GM18909 (cell line): ENCODE measurements at regions not wholly inside any gene's neighbourhood (a gene's known extent, or its start where the extent isn't known, plus 50 kb on each side); places are given as distances from the start of the nearest gene placed in this dataset.

Experiments
- ATAC-seq: cut with Tn5 transposase; IDR thresholded peaks from one replicate; pipeline ENCODE4 v1.9.1; 2021; ENCODE audit warnings: mild to moderate bottlenecking; ENCODE audit not compliant: unreplicated experiment, poor library complexity

GRCh38 chr5:145158730-145159129, 676.4 kb downstream of the PRELID2 start:
- ATAC-seq, result no peak

GRCh38 chr5:145157841-145158240, 677.3 kb downstream of the PRELID2 start:
- ATAC-seq, result no peak

- ATAC-seq, result no peak
Observed at GRCh38 chr5:145141534-145141933, 693.6 kb downstream of the PRELID2 start.

- ATAC-seq, result no peak
Observed at GRCh38 chr5:145130996-145131395, 704.1 kb downstream of the PRELID2 start.

GRCh38 chr5:145129797-145130196, 705.3 kb downstream of the PRELID2 start:
- ATAC-seq, result no peak

GRCh38 chr5:145124806-145125205, 710.3 kb downstream of the PRELID2 start:
- no peak for ATAC-seq

GRCh38 chr5:145118611-145119010, 716.5 kb downstream of the PRELID2 start:
- no peak for ATAC-seq

- ATAC-seq, result no peak
Observed at GRCh38 chr5:145118127-145118526, 717.0 kb downstream of the PRELID2 start.

GRCh38 chr5:145117285-145117684, 717.9 kb downstream of the PRELID2 start:
- no peak for ATAC-seq

GRCh38 chr5:145111420-145111819, 723.7 kb downstream of the PRELID2 start:
- ATAC-seq, result no peak

GRCh38 chr5:145110834-145111233, 724.3 kb downstream of the PRELID2 start:
- no peak for ATAC-seq

- ATAC-seq, result no peak
Observed at GRCh38 chr5:145110181-145110580, 725.0 kb downstream of the PRELID2 start.

GRCh38 chr5:145105384-145105783, 729.8 kb downstream of the PRELID2 start:
- ATAC-seq, result no peak

GRCh38 chr5:145104106-145104505, 731.0 kb downstream of the PRELID2 start:
- no peak for ATAC-seq

- no peak for ATAC-seq
Observed at GRCh38 chr5:145101246-145101645, 733.9 kb downstream of the PRELID2 start.

GRCh38 chr5:145090115-145090514, 745.0 kb downstream of the PRELID2 start:
- ATAC-seq, result no peak

GRCh38 chr5:145084834-145085233, 750.3 kb downstream of the PRELID2 start:
- no peak for ATAC-seq

- ATAC-seq, result no peak
Observed at GRCh38 chr5:145077028-145077427, 758.1 kb downstream of the PRELID2 start.

GRCh38 chr5:145076040-145076439, 759.1 kb downstream of the PRELID2 start:
- no peak for ATAC-seq

- no peak for ATAC-seq
Observed at GRCh38 chr5:145072889-145073288, 762.3 kb downstream of the PRELID2 start.

GRCh38 chr5:145068721-145069120, 766.4 kb downstream of the PRELID2 start:
- no peak for ATAC-seq

- ATAC-seq, result no peak
Observed at GRCh38 chr5:145062280-145063062, 772.7 kb downstream of the PRELID2 start.
